HG02588 (cell line): ENCODE measurements at regions not wholly inside any gene's neighbourhood (a gene's known extent, or its start where the extent isn't known, plus 50 kb on each side); places are given as distances from the start of the nearest gene placed in this dataset.
"Not testable (repeated sequence)": the region's sequence is repeated elsewhere in the genome, so short reads cannot be mapped to it uniquely, and the experiment has no call there.

Source experiments
- ATAC-seq: cut with Tn5 transposase; IDR thresholded peaks from one replicate; pipeline ENCODE4 v1.9.1; 2021; ENCODE audit warnings: mild to moderate bottlenecking, moderate library complexity; ENCODE audit not compliant: unreplicated experiment

DNA sequence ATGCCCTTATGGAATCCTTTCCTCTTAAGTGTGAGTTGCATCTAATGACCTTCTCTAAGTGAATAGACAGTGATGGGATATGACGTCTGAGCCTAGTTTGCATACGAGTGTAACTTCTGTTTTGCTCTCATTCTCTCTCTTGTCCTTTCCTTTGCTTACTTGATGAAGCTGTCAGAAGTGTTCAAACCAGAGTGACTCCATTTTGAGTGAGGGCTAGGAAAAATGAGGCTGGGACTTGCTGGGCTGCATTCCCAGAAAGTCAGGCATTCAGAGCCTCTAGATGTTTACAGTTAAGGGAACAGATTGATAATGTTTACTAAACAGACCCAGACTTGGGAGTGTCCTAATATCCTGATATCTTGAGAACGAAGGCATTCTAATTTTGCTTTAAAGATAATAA, 311.2 kb upstream of the SOX4 start:
- not testable (repeated sequence) for ATAC-seq

DNA sequence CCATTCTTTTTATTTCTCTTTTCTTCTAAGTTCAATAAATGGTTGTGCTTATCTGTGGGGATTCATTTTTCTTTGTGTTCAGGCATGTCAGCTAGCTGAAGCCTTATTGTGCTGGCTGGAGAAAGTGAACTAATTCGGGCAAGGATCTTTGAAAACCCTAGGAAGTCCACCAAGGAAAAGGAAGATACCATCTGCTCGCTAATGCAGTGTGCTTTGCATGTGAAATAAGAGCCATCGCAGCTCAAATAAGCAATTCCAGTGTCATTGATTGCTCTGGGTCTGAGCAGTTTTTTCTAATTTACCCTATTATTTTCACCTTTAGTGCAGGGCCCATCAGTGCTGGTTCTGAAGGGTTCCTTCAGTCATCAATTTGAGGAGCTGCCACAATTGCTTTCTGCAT, 309.4 kb upstream of the SOX4 start:
- ATAC-seq = no peak

- no peak for ATAC-seq
Measured at GRCh38 chr6:21284706-21285105, 308.8 kb upstream of the SOX4 start.

DNA sequence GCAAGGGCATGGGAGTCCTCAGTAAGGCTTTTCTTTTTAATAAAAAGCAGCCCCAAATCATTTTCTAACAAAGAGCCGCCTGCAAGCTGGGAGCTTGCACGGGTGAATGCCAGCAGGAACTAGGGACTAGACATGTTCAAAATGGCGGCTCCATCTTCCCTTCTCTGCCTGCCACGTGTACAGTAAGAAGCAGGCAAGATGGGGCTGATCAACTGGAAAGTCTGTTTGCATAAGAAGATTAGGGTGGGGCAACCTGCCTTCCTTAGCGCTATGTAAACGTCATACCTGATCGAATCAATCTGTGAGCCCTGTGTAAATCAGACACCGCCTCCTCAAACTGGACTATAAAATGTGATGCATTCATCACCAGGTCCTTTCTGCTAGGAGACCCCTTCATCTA, 299.4 kb upstream of the SOX4 start:
- ATAC-seq = no peak

GRCh38 chr6:21295506-21296240, 297.9 kb upstream of the SOX4 start:
- no peak for ATAC-seq

DNA sequence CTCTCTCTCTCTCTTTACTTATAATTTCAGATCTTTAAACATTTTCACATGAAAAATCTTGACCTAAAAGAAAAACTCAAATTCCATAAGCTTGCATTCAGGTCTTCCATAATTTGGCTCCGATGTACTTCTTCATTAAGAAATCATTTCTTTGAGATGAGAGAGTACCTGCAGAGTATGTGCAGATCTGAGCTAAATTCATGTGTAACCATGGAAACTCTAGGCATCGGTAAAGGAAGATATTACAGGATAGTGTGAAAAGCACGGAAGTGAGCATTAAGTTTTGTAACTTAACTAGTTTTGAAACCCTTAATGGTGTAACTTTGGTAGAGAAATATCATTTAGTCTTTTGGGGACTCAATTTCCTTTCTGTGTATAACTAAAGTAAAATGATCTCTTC, 295.9 kb upstream of the SOX4 start:
- ATAC-seq = no peak

GRCh38 chr6:21299216-21299615, 294.3 kb upstream of the SOX4 start:
- ATAC-seq = no peak

GRCh38 chr6:21300439-21300838, 293.1 kb upstream of the SOX4 start:
- ATAC-seq = no peak

GRCh38 chr6:21305893-21306332, 287.6 kb upstream of the SOX4 start:
- ATAC-seq = no peak

GRCh38 chr6:21306546-21306945, 287.0 kb upstream of the SOX4 start:
- no peak for ATAC-seq

DNA sequence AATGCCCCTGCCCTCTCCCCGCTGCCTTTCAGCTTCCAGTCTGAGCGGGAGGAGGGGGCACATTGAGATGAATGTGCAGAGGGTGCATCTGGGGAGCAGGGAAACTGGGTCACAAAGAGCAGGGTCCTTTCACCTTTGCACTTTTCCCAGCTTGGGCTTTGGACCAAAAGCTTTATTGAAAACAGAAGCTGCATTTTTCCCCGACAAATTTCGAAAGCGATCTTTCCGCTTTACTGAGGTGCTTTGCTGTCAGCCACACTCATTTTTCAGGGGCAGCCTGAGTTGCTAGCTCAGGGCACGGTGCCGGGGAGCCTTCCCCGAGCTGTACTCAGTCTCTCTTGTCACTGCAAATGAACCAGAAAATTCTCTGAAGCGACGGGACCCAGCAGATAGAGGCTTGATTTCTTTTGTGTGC, 283.7 kb upstream of the SOX4 start:
- no peak for ATAC-seq

GRCh38 chr6:21310568-21311140, 282.9 kb upstream of the SOX4 start:
- no peak for ATAC-seq

- no peak for ATAC-seq
Measured at GRCh38 chr6:21312118-21312517, 281.4 kb upstream of the SOX4 start.

DNA sequence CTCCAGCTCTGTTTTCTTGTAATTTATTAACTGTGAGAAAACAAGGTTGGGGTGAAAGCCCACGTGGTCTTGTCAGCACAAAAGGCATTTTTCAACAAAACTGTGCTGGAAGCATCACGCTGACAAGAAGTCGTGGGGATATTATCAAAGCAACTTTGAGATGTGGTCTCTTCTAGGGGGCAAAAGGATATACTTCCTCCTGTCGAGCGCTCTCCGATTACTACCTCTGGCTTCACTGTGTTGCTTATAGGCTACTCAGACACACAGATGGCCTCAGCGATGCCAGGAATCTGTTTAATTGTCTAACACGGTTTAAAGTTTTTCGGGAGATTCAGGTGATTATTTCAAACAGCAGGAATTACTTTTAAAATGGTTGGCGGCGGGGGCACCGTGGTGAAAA, 275.9 kb upstream of the SOX4 start:
- no peak for ATAC-seq

DNA sequence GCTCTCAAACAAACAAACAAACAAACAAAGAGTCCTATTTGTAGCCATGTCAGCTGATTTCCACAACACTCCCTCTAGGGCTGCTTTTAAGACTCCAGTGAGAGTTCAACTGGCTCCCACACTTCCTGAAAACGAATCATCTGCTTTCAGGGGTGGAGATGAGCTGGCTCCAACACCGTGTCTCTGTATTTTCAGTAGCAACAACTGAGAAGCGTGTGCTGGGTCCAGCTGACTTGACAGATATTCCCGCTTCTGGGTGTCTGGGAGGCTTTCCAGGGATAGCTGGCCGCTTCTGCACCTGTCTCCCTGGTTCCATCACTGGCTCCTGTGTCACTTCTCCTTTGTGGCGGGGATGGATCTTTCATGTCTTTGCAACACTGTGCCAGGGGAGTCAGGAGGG, 272.5 kb upstream of the SOX4 start:
- no peak for ATAC-seq

DNA sequence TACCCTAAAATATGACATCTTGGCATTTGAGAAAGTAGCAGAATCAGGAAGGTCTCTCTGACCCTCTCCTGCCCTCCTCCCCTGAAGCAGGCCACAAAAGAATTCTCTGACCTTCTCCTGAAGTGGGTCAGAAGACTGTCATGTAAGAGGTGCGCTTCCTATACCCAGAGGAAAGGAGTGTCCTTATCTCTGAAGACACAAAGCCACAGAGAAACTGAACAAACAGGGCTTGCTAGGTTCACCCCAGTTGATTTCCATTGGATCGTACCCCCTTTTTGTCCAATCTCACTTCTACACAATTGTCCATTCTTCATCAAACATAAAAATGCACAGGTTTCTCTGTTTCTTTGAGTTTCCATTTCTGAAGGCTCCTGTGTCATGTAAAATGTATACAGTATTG, 272.0 kb upstream of the SOX4 start:
- no peak for ATAC-seq

- ATAC-seq = no peak
Measured at GRCh38 chr6:21323577-21323976, 270.0 kb upstream of the SOX4 start.

GRCh38 chr6:21325201-21325856, 268.2 kb upstream of the SOX4 start:
- ATAC-seq = no peak

GRCh38 chr6:21327326-21328112, 266.0 kb upstream of the SOX4 start:
- ATAC-seq = no peak

GRCh38 chr6:21331235-21331634, 262.3 kb upstream of the SOX4 start:
- ATAC-seq = no peak

- no peak for ATAC-seq
Measured at GRCh38 chr6:21332077-21332476, 261.5 kb upstream of the SOX4 start.

GRCh38 chr6:21332660-21333059, 260.9 kb upstream of the SOX4 start:
- ATAC-seq = no peak
